Adrenal gland (tissue), 9 donors: ENCODE measurements at regions not wholly inside any gene's neighbourhood (a gene's known extent, or its start where the extent isn't known, plus 50 kb on each side); places are given as distances from the start of the nearest gene placed in this dataset.

Experiments
- DNase-seq, 7 donors: peaks; one replicate each; pipeline ENCODE4 v3.0.0-alpha.2; 2019 to 2020
- H3K27ac ChIP-seq, 5 donors: fragments of 200-600 bp; sonication (generic) in 4 of 5; 1 replicate in 3 of 5; 2 replicates in 2 of 5; pipeline versions ENCODE4 v1.5.1 to v1.8.0; 2016 to 2020; ENCODE audit warnings: mild to moderate bottlenecking in 1 of 5
- H3K27me3 ChIP-seq: fragments of 200-600 bp; 2 replicates; pipeline ENCODE4 v1.8.0; 2021
- H3K36me3 ChIP-seq, 2 donors: fragments of 200-600 bp; replicated peaks in 1 of 2; 1 replicate in 1 of 2; 2 replicates in 1 of 2; pipeline versions ENCODE4 v1.5.1 to v1.8.0; 2018 to 2022
- H3K4me1 ChIP-seq, 2 donors: fragments of 200-600 bp; replicated peaks in 1 of 2; 1 replicate in 1 of 2; 2 replicates in 1 of 2; pipeline versions ENCODE4 v1.5.1 to v1.8.0; 2018 to 2021
- H3K4me3 ChIP-seq, 4 donors: fragments of 200-600 bp; sonication (generic) in 3 of 4; one replicate each; pipeline ENCODE4 v1.5.1; 2016 to 2018
- H3K9me3 ChIP-seq, 3 donors: fragments of 200-600 bp; sonication (generic) in 1 of 3; replicated peaks in 1 of 3; 1 replicate in 2 of 3; 2 replicates in 1 of 3; pipeline versions ENCODE4 v1.5.1 to v1.8.0; 2016 to 2021
- POLR2A ChIP-seq, 2 donors: fragments of 450-650 bp; IDR thresholded peaks; one replicate each; pipeline ENCODE4 v1.6.1; 2017; ENCODE audit warnings: antibody characterized with exemption in 2 of 2, mild to moderate bottlenecking in 2 of 2, moderate library complexity in 1 of 2
- WGBS, 4 donors: extraction: QIAGEN DNeasy Blood & Tissue Kit in 2 of 4; methylation state at CpG; one replicate each; pipeline versions ENCODE4 v1.1.5 to v1.1.7; 2013 to 2017; 5-methylcytosine and 5-hydroxymethylcytosine counted together
- intact Hi-C, 2 donors: fragments of 100-400 bp; cut with DNase I; formaldehyde crosslinking; loops; one replicate each; pipeline versions ENCODE4 v1.14.1 to v1.15.0; 2022 to 2023
- TF ChIP-seq, protein P1 (sequence below), 6 experiments: fragments of 450-650 bp in 4 of 6; fragments of 200-600 bp in 2 of 6; sonication (generic) in 1 of 6; IDR thresholded peaks; 1 replicate in 5 of 6; 2 replicates in 1 of 6; pipeline versions ENCODE4 v1.5.1 to v1.8.0; 2016 to 2021; ENCODE audit warnings: antibody characterized with exemption in 6 of 6, mild to moderate bottlenecking in 2 of 6, moderate library complexity in 1 of 6
- donor health status: healthy with polysubstance abuse.
- donor health status: Bipolar disorder and iron deficiency.
- donor health status: DM: yes; HTN: yes; CAD: no.
- donor health status: DM: no; HTN: no; CAD: no.
- donor health status: DM: no; HTN: no; CAD: no.

DNA sequence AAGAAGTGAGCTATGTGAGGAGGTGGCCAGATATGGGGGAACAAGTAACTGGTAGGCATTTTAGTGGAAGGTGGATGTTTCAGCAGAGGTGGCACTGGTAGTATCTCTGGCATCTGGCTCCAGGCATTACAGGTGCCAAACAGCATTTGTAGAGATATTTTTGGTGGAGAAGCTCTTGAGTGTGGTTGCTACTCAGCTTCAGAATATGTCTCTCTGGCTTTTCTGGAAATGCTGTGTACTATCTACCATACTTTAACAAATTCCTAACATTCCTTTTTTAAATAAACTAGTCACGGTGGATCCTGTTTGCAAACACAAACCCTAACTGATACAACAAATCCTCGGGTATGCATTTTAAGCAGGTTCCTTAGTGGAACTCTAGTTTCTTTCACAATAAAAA is 128.0 kb downstream of the BARX2 start:
- intact Hi-C loops, result no loop called here
- 38 to 50% (median 39%) methylated on average over 2 of the region's 2 CpGs for WGBS, 4 donors

DNA sequence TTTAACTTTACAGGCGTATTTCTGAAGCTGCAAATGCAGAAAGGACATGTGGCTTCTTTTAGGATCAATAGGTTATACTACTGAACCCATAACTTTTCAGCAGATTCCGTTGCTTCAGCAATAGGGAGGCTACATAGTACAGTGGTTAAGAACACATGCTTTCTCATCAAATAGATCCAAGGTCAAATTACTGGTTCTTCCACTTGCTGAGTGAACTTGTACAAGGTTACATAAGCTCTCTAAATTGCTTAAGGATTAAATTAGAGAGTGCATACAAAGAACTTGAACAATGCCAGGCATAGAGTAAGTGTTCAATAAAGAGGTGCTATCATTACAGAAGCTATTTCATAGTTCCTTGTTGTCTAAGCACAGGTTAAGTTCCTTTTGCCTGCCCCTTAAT is 129.6 kb downstream of the BARX2 start:
- 29 to 68% (median 53%) methylated on average over 2 of the region's 2 CpGs for WGBS, 4 donors
- H3K27ac ChIP-seq, result no peak overlapping the region
- H3K36me3 ChIP-seq, result no peaks in the 10 kb centered on the region
- no peak overlapping the region for H3K4me3 ChIP-seq
- H3K4me1 ChIP-seq, result no peaks in the 10 kb centered on the region
- intact Hi-C loops, result no loop called here
- no peak for DNase-seq
- TF ChIP-seq, protein P1, sequence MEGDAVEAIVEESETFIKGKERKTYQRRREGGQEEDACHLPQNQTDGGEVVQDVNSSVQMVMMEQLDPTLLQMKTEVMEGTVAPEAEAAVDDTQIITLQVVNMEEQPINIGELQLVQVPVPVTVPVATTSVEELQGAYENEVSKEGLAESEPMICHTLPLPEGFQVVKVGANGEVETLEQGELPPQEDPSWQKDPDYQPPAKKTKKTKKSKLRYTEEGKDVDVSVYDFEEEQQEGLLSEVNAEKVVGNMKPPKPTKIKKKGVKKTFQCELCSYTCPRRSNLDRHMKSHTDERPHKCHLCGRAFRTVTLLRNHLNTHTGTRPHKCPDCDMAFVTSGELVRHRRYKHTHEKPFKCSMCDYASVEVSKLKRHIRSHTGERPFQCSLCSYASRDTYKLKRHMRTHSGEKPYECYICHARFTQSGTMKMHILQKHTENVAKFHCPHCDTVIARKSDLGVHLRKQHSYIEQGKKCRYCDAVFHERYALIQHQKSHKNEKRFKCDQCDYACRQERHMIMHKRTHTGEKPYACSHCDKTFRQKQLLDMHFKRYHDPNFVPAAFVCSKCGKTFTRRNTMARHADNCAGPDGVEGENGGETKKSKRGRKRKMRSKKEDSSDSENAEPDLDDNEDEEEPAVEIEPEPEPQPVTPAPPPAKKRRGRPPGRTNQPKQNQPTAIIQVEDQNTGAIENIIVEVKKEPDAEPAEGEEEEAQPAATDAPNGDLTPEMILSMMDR (IDR thresholded peaks at IDR 0.05), result no peak
- no peak for TF ChIP-seq POLR2A (IDR thresholded peaks at IDR 0.05)
- H3K27me3 ChIP-seq, result no peaks in the 10 kb centered on the region
- H3K9me3 ChIP-seq, result no peaks in the 10 kb centered on the region

More for the DNA sequence above, 128.0 kb downstream of the BARX2 start:
- H3K4me1 ChIP-seq, result no peaks in the 10 kb centered on the region
- no peak for DNase-seq
- no peaks in the 10 kb centered on the region for H3K36me3 ChIP-seq
- no peak overlapping the region for H3K4me3 ChIP-seq
- no peak overlapping the region for H3K27ac ChIP-seq
- no peaks in the 10 kb centered on the region for H3K27me3 ChIP-seq
- no peak for TF ChIP-seq POLR2A (IDR thresholded peaks at IDR 0.05)
- TF ChIP-seq, protein P1 (IDR thresholded peaks at IDR 0.05), result no peak
- H3K9me3 ChIP-seq, result no peaks in the 10 kb centered on the region

DNA sequence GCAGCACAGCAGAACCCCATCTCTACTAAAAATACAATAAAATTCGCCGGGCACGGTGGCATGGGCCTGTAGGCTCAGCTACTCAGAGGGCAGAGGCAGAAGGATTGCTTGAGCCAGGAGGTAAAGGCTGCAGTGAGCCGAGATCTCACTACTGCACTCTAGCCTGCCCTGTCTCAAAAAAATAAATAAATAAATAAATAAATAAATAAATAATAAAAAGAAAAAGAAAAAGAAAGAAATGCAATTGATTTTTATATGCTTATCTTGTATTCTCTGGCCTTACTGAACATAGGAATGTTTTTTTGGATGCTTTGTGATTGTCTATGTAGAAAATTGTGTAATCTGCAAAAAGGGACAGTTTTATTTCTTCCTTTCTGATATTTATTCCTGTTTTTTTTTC is 132.5 kb downstream of the BARX2 start:
- no peak for DNase-seq
- Histone ChIP-seq H3K27me3 (no peaks in the 10 kb centered on the region), H3K4me1 (no peaks in the 10 kb centered on the region), H3K36me3 (no peaks in the 10 kb centered on the region), H3K4me3 (no peak overlapping the region), H3K27ac (no peak overlapping the region), H3K9me3 (no peaks in the 10 kb centered on the region)
- intact Hi-C loops, result no loop called here
- TF ChIP-seq, protein P1 (IDR thresholded peaks at IDR 0.05), result no peak
- TF ChIP-seq POLR2A (IDR thresholded peaks at IDR 0.05), result no peak
- WGBS, 4 donors, result 88 to 93% (median 89%) methylated on average over 4 of the region's 4 CpGs

DNA sequence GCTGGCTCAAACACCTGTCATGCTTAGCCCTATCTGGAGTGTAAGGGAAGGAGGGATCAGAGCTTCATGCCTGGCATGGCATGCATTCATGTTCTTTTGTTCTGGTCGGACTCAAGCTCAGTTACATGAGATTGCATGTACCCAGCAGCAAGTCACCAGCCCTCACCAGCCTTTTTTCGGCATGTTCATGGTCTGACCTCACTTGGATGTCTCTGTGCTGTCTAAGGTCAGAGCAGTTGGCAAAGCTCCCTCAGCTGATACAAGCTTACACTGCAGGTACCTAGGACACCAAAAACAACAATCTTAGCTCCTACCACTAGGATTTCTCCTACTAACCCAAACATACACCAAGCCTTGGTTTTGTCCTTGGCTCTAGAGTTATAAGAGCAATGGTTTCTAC is 152.6 kb downstream of the BARX2 start:
- TF ChIP-seq, protein P1 (IDR thresholded peaks at IDR 0.05), result no peak
- intact Hi-C loops, result no loop called here
- Histone ChIP-seq H3K27me3 (no peaks in the 10 kb centered on the region), H3K9me3 (no peaks in the 10 kb centered on the region), H3K4me1 (no peaks in the 10 kb centered on the region), H3K27ac (no peak overlapping the region), H3K4me3 (no peak overlapping the region), H3K36me3 (no peaks in the 10 kb centered on the region)
- DNase-seq, result no peak
- WGBS, 4 donors, result 48 to 69% (median 62%) methylated on average over 2 of the region's 2 CpGs
